RWPE2 (cell line): ENCODE measurements at regions not wholly inside any gene's neighbourhood (a gene's known extent, or its start where the extent isn't known, plus 50 kb on each side); places are given as distances from the start of the nearest gene placed in this dataset.

ENCODE experiments used
- ATAC-seq: fragments of 200-7000 bp; cut with Tn5 transposase; 3 replicates; pipeline ENCODE4 v1.9.1; 2021; ENCODE audit warnings: low read depth
- DNase-seq: peaks from one replicate; pipeline ENCODE4 v3.0.0-alpha.2; 2020; ENCODE audit warnings: low spot score
- H3K27ac ChIP-seq: fragments of 450-650 bp; 2 replicates; pipeline ENCODE4 v1.5.1; 2017; ENCODE audit warnings: mild to moderate bottlenecking; ENCODE audit not compliant: poor library complexity, severe bottlenecking
- H3K27me3 ChIP-seq: fragments of 250-450 bp; sonication (Bioruptor Pico); 2 replicates; pipeline ENCODE4 v1.5.1; 2021; ENCODE audit warnings: mild to moderate bottlenecking, moderate library complexity; ENCODE audit not compliant: insufficient read depth, poor library complexity, severe bottlenecking
- H3K36me3 ChIP-seq: fragments of 250-450 bp; sonication (Bioruptor Pico); 2 replicates; pipeline ENCODE4 v1.5.1; 2020; ENCODE audit warnings: low read depth, mild to moderate bottlenecking, moderate library complexity
- H3K4me1 ChIP-seq: fragments of 250-450 bp; sonication (Bioruptor Pico); 2 replicates; pipeline ENCODE4 v1.5.1; 2021; ENCODE audit warnings: mild to moderate bottlenecking, moderate library complexity; ENCODE audit not compliant: insufficient read depth, poor library complexity, severe bottlenecking
- H3K4me3 ChIP-seq: fragments of 250-450 bp; sonication (Bioruptor Pico); 2 replicates; pipeline ENCODE4 v1.5.1; 2021; ENCODE audit warnings: mild to moderate bottlenecking, moderate library complexity; ENCODE audit not compliant: severe bottlenecking
- H3K9me3 ChIP-seq: fragments of 250-450 bp; sonication (Bioruptor Pico); 2 replicates; pipeline ENCODE4 v1.5.1; 2021; ENCODE audit warnings: mild to moderate bottlenecking, moderate library complexity; ENCODE audit not compliant: severe bottlenecking
- CTCF ChIP-seq: fragments of 450-650 bp; IDR thresholded peaks from one replicate; pipeline ENCODE4 v1.5.1; 2017; ENCODE audit warnings: mild to moderate bottlenecking, moderate library complexity; ENCODE audit not compliant: poor library complexity, severe bottlenecking

- ATAC-seq (no peak), DNase-seq (no peak)
- Histone ChIP-seq H3K36me3 (no peaks in the 10 kb centered on the region), H3K4me3 (no peak overlapping the region), H3K9me3 (no peaks in the 10 kb centered on the region), H3K27ac (no peak overlapping the region), H3K27me3 (no peaks in the 10 kb centered on the region), H3K4me1 (no peaks in the 10 kb centered on the region)
- TF ChIP-seq CTCF: no peak
Observed at GRCh38 chr1:232274236-232274855, 355.6 kb downstream of the SIPA1L2 start.

GRCh38 chr1:232273011-232273410, 356.9 kb downstream of the SIPA1L2 start:
- Histone ChIP-seq H3K27me3 (no peaks in the 10 kb centered on the region), H3K4me3 (no peak overlapping the region), H3K9me3 (no peaks in the 10 kb centered on the region), H3K4me1 (no peaks in the 10 kb centered on the region), H3K36me3 (no peaks in the 10 kb centered on the region), H3K27ac (no peak overlapping the region)
- DNase-seq: no peak
- no peak for ATAC-seq
- TF ChIP-seq CTCF: no peak

GRCh38 chr1:232271991-232272589, 357.8 kb downstream of the SIPA1L2 start:
- ATAC-seq: no peak
- no peak for TF ChIP-seq CTCF
- no peaks in the 10 kb centered on the region for H3K27me3 ChIP-seq
- no peak overlapping the region for H3K4me3 ChIP-seq
- H3K36me3 ChIP-seq: no peaks in the 10 kb centered on the region
- H3K27ac ChIP-seq: no peak overlapping the region
- H3K4me1 ChIP-seq: no peaks in the 10 kb centered on the region
- DNase-seq: no peak
- no peaks in the 10 kb centered on the region for H3K9me3 ChIP-seq

GRCh38 chr1:232271299-232271698, 358.6 kb downstream of the SIPA1L2 start:
- Histone ChIP-seq H3K27me3 (no peaks in the 10 kb centered on the region), H3K27ac (no peak overlapping the region), H3K4me1 (no peaks in the 10 kb centered on the region), H3K36me3 (no peaks in the 10 kb centered on the region), H3K4me3 (no peak overlapping the region), H3K9me3 (no peaks in the 10 kb centered on the region)
- DNase-seq (no peak), ATAC-seq (no peak)
- no peak for TF ChIP-seq CTCF

GRCh38 chr1:232269988-232270387, 359.9 kb downstream of the SIPA1L2 start:
- no peak overlapping the region for H3K4me3 ChIP-seq
- H3K36me3 ChIP-seq: no peaks in the 10 kb centered on the region
- H3K27me3 ChIP-seq: no peaks in the 10 kb centered on the region
- no peak for TF ChIP-seq CTCF
- ATAC-seq: no peak
- no peak overlapping the region for H3K27ac ChIP-seq
- no peak for DNase-seq
- H3K4me1 ChIP-seq: no peaks in the 10 kb centered on the region
- no peaks in the 10 kb centered on the region for H3K9me3 ChIP-seq
